Mesenchymal stem cell (in vitro differentiated cells and primary cell): ENCODE measurements at regions not wholly inside any gene's neighbourhood (a gene's known extent, or its start where the extent isn't known, plus 50 kb on each side); places are given as distances from the start of the nearest gene placed in this dataset.

Source experiments
- DNase-seq: peaks from one replicate; pipeline ENCODE4 v3.0.0-alpha.2; 2013
- H2AFZ ChIP-seq: one replicate; pipeline ENCODE4 v1.6.1; 2013; ENCODE audit warnings: low read depth, mild to moderate bottlenecking, control low read depth, inconsistent platforms, low read length, moderate library complexity
- H2AK5ac ChIP-seq: 2 replicates; pipeline ENCODE4 v1.6.1; 2013; ENCODE audit warnings: low read length, moderate library complexity, mild to moderate bottlenecking, inconsistent platforms; ENCODE audit not compliant: severe bottlenecking
- H2BK120ac ChIP-seq: one replicate; pipeline ENCODE4 v1.6.1; 2013; ENCODE audit warnings: low read depth, mild to moderate bottlenecking, inconsistent platforms, low read length, moderate library complexity
- H2BK12ac ChIP-seq, 2 experiments: one replicate each; pipeline ENCODE4 v1.6.1; 2013; ENCODE audit warnings: inconsistent platforms in 2 of 2, low read length in 2 of 2, mild to moderate bottlenecking in 2 of 2, moderate library complexity in 2 of 2, control low read depth in 1 of 2
- H2BK15ac ChIP-seq: one replicate; pipeline ENCODE4 v1.6.1; 2013; ENCODE audit warnings: mild to moderate bottlenecking, low read depth, inconsistent platforms; ENCODE audit not compliant: poor library complexity, severe bottlenecking
- H2BK5ac ChIP-seq: 2 replicates; pipeline ENCODE4 v1.6.1; 2013; ENCODE audit warnings: low read depth, mild to moderate bottlenecking, low read length, control low read depth, inconsistent platforms; ENCODE audit not compliant: poor library complexity, severe bottlenecking
- H3K14ac ChIP-seq, 2 experiments: one replicate each; pipeline ENCODE4 v1.6.1; 2013; ENCODE audit warnings: inconsistent platforms in 2 of 2, low read length in 2 of 2, control low read depth in 1 of 2, mild to moderate bottlenecking in 1 of 2, moderate library complexity in 1 of 2
- H3K18ac ChIP-seq, 2 experiments: one replicate each; pipeline ENCODE4 v1.6.1; 2013; ENCODE audit warnings: inconsistent platforms in 2 of 2, low read length in 2 of 2, control low read depth in 1 of 2, low read depth in 1 of 2, mild to moderate bottlenecking in 1 of 2
- H3K23ac ChIP-seq, 2 experiments: one replicate each; pipeline ENCODE4 v1.6.1; 2013; ENCODE audit warnings: inconsistent platforms in 2 of 2, low read length in 2 of 2, mild to moderate bottlenecking in 2 of 2, moderate library complexity in 2 of 2, control low read depth in 1 of 2
- H3K27ac ChIP-seq: 2 replicates; pipeline ENCODE4 v1.5.1; 2013; ENCODE audit warnings: mild to moderate bottlenecking, moderate library complexity, low read length, control low read depth, inconsistent platforms; ENCODE audit not compliant: poor library complexity, severe bottlenecking
- H3K27me3 ChIP-seq, 2 experiments: 2 replicates each; pipeline versions ENCODE4 v1.6.1 to v1.7.0; 2013; ENCODE audit warnings: low read length in 2 of 2, mild to moderate bottlenecking in 2 of 2, moderate library complexity in 2 of 2, control low read depth in 1 of 2, inconsistent platforms in 1 of 2; ENCODE audit not compliant: control insufficient read depth in 1 of 2, insufficient read depth in 1 of 2
- H3K36me3 ChIP-seq, 2 experiments: 2 replicates each; pipeline versions ENCODE4 v1.6.1 to v1.7.0; 2013; ENCODE audit warnings: low read length in 2 of 2, control low read depth in 1 of 2, inconsistent platforms in 1 of 2, low read depth in 1 of 2, mild to moderate bottlenecking in 1 of 2; ENCODE audit not compliant: insufficient read depth in 2 of 2, control insufficient read depth in 1 of 2
- H3K4ac ChIP-seq, 2 experiments: one replicate each; pipeline ENCODE4 v1.6.1; 2013; ENCODE audit warnings: inconsistent platforms in 2 of 2, low read length in 2 of 2, mild to moderate bottlenecking in 2 of 2, moderate library complexity in 2 of 2, control low read depth in 1 of 2, low read depth in 1 of 2
- H3K4me1 ChIP-seq: 2 replicates; pipeline ENCODE4 v1.6.1; 2013; ENCODE audit warnings: low read depth, low read length, control low read depth; ENCODE audit not compliant: control insufficient read depth, insufficient read depth
- H3K4me2 ChIP-seq: 2 replicates; pipeline ENCODE4 v1.6.1; 2013; ENCODE audit warnings: low read length, mild to moderate bottlenecking, inconsistent platforms; ENCODE audit not compliant: poor library complexity, severe bottlenecking
- H3K4me3 ChIP-seq, 2 experiments: 2 replicates each; pipeline versions ENCODE4 v1.5.1 to v1.7.0; 2013; ENCODE audit warnings: low read length in 2 of 2, mild to moderate bottlenecking in 2 of 2, control low read depth in 1 of 2, low read depth in 1 of 2; ENCODE audit not compliant: insufficient read depth in 1 of 2
- H3K79me1 ChIP-seq: replicated peaks from 2 replicates; pipeline ENCODE4 v1.6.1; 2013; ENCODE audit warnings: mild to moderate bottlenecking, control low read depth, low read length, inconsistent platforms; ENCODE audit not compliant: poor library complexity, severe bottlenecking
- H3K9ac ChIP-seq: 2 replicates; pipeline ENCODE4 v1.7.0; 2013; ENCODE audit warnings: mild to moderate bottlenecking, low read length, moderate library complexity
- H3K9me3 ChIP-seq: 2 replicates; pipeline ENCODE4 v1.7.0; 2013; ENCODE audit warnings: mild to moderate bottlenecking, low read length; ENCODE audit not compliant: control insufficient read depth
- H4K8ac ChIP-seq: one replicate; pipeline ENCODE4 v1.6.1; 2013; ENCODE audit warnings: inconsistent platforms, mild to moderate bottlenecking, low read length, moderate library complexity
- H4K91ac ChIP-seq: one replicate; pipeline ENCODE4 v1.6.1; 2013; ENCODE audit warnings: mild to moderate bottlenecking, low read length, inconsistent platforms
- WGBS: methylation state at CpG from one replicate; pipeline ENCODE4 v1.1.7; 2013; ENCODE audit warnings: mixed read lengths; 5-methylcytosine and 5-hydroxymethylcytosine counted together

- Histone ChIP-seq H3K9me3 (peaks cover 3% of the 10 kb centered on the region), H4K8ac (no peak overlapping the region), H3K4me3 (no peak overlapping the region), H3K9ac (no peak overlapping the region), H3K14ac (no peak overlapping the region), H3K27me3 (no peaks in the 10 kb centered on the region), H3K4me1 (peaks cover 5% of the 10 kb centered on the region), H4K91ac (no peak overlapping the region), H3K23ac (no peak overlapping the region), H2BK120ac (no peak overlapping the region), H2AK5ac (no peak overlapping the region), H2BK15ac (no peak overlapping the region), H3K79me1 (no peaks in the 10 kb centered on the region), H2BK5ac (no peak overlapping the region), H3K18ac (no peak overlapping the region), H3K4ac (no peak overlapping the region), H2AFZ (no peak overlapping the region), H3K27ac (no peak overlapping the region), H3K4me2 (no peak overlapping the region), H2BK12ac (no peak overlapping the region), H3K36me3 (no peaks in the 10 kb centered on the region)
- DNase-seq, result no peak
- 87% methylated on average over 3 of the region's 4 CpGs for WGBS
Observed at GRCh38 chr1:212553676-212554075, 54.9 kb upstream of the ATF3 start.

GRCh38 chr1:212554401-212554800, 54.2 kb upstream of the ATF3 start:
- no peak overlapping the region for H3K9ac ChIP-seq
- H3K27ac ChIP-seq, result no peak overlapping the region
- no peak overlapping the region for H2BK120ac ChIP-seq
- H2AK5ac ChIP-seq, result no peak overlapping the region
- DNase-seq, result no peak
- no peak overlapping the region for H2BK15ac ChIP-seq
- no peak overlapping the region for H3K4me3 ChIP-seq
- no peak overlapping the region for H3K4ac ChIP-seq
- no peak overlapping the region for H3K14ac ChIP-seq
- no peak overlapping the region for H2AFZ ChIP-seq
- no peak overlapping the region for H3K4me2 ChIP-seq
- H3K27me3 ChIP-seq, result no peaks in the 10 kb centered on the region
- H4K8ac ChIP-seq, result no peak overlapping the region
- H3K18ac ChIP-seq, result no peak overlapping the region
- H4K91ac ChIP-seq, result no peak overlapping the region
- H2BK12ac ChIP-seq, result no peak overlapping the region
- peaks cover 5% of the 10 kb centered on the region for H3K4me1 ChIP-seq
- H2BK5ac ChIP-seq, result no peak overlapping the region
- no peaks in the 10 kb centered on the region for H3K36me3 ChIP-seq
- no peak overlapping the region for H3K23ac ChIP-seq
- no peaks in the 10 kb centered on the region for H3K79me1 ChIP-seq
- peaks cover 3% of the 10 kb centered on the region for H3K9me3 ChIP-seq
- 93% methylated on average over 2 of the region's 2 CpGs for WGBS

DNA sequence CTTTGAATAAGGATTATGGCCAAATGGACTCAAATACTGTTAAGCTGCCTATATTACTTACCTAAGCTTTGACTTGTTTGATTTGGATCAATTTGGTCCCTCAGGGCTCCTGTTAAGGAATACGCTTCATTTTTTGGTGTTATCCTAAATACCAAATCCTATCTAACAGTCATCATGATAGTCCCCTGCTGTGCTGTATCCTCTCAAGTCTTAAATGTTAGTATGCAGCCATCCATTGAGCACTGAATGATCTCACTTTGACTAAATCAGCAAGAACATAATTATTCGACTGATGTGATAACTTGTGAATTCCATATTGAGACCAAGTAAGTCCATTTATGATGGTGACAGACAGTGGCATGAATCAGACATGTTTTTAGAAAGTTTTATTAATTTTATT, 53.1 kb upstream of the ATF3 start:
- no peak overlapping the region for H4K8ac ChIP-seq
- H4K91ac ChIP-seq, result no peak overlapping the region
- peaks cover 6% of the 10 kb centered on the region for H3K4me1 ChIP-seq
- no peak overlapping the region for H3K18ac ChIP-seq
- H3K36me3 ChIP-seq, result no peaks in the 10 kb centered on the region
- no peak overlapping the region for H2AK5ac ChIP-seq
- H2AFZ ChIP-seq, result no peak overlapping the region
- no peak overlapping the region for H2BK5ac ChIP-seq
- no peak for DNase-seq
- H2BK120ac ChIP-seq, result no peak overlapping the region
- no peak overlapping the region for H2BK12ac ChIP-seq
- no peak overlapping the region for H3K4me2 ChIP-seq
- H3K9ac ChIP-seq, result no peak overlapping the region
- no peak overlapping the region for H3K14ac ChIP-seq
- H3K4me3 ChIP-seq, result no peak overlapping the region
- no peak overlapping the region for H3K27ac ChIP-seq
- peaks cover 3% of the 10 kb centered on the region for H3K9me3 ChIP-seq
- no peaks in the 10 kb centered on the region for H3K79me1 ChIP-seq
- no peak overlapping the region for H3K23ac ChIP-seq
- H3K27me3 ChIP-seq, result no peaks in the 10 kb centered on the region
- no peak overlapping the region for H3K4ac ChIP-seq
- no peak overlapping the region for H2BK15ac ChIP-seq
- WGBS, result 86% methylated on average over 2 of the region's 2 CpGs

GRCh38 chr1:212556822-212557549, 51.6 kb upstream of the ATF3 start:
- Histone ChIP-seq H2BK12ac (no peak overlapping the region), H2BK5ac (no peak overlapping the region), H3K4me1 (peaks cover 13% of the 10 kb centered on the region), H3K4ac (no peak overlapping the region), H3K27me3 (no peaks in the 10 kb centered on the region), H2AK5ac (no peak overlapping the region), H4K91ac (no peak overlapping the region), H4K8ac (no peak overlapping the region), H3K36me3 (no peaks in the 10 kb centered on the region), H3K9me3 (peaks cover 3% of the 10 kb centered on the region), H3K18ac (no peak overlapping the region), H2AFZ (no peak overlapping the region), H2BK120ac (no peak overlapping the region), H3K4me3 (no peak overlapping the region), H3K27ac (no peak overlapping the region), H2BK15ac (no peak overlapping the region), H3K14ac (no peak overlapping the region), H3K9ac (no peak overlapping the region), H3K4me2 (no peak overlapping the region), H3K23ac (no peak overlapping the region), H3K79me1 (no peaks in the 10 kb centered on the region)
- no peak for DNase-seq
- 88% methylated on average over 3 of the region's 3 CpGs for WGBS
